Panc1 (cell line): ENCODE measurements at regions not wholly inside any gene's neighbourhood (a gene's known extent, or its start where the extent isn't known, plus 50 kb on each side); places are given as distances from the start of the nearest gene placed in this dataset.

Source experiments
- ATAC-seq: fragments of 200-7000 bp; cut with Tn5 transposase; 2 replicates; pipeline ENCODE4 v1.9.1; 2020; ENCODE audit warnings: mild to moderate bottlenecking, moderate library complexity
- BruUV-seq: library from RNA; stranded (reverse); fragments of 400-500 nt; replicated peaks from 2 replicates; lab custom pipeline; 2021; lab: Mats Ljungman, UMichigan
- CTCF ChIA-PET: fragments of 300-600 bp; sonication (Branson Sonifier 250); formaldehyde crosslinking; loops from one replicate; lab custom pipeline; 2022; ENCODE audit warnings: antibody characterized with exemption; lab: Charles Lee
- POLR2A ChIA-PET: fragments of 300-600 bp; sonication (Branson Sonifier 250); formaldehyde crosslinking; loops from one replicate; lab custom pipeline; 2022; ENCODE audit warnings: antibody characterized with exemption; lab: Charles Lee
- DNase-seq: peaks from one replicate; pipeline ENCODE4 v3.0.0-alpha.2; 2010; ENCODE audit warnings: low read depth, low spot score
- H3K27ac ChIP-seq: 2 replicates; pipeline ENCODE4 v1.5.1; 2011; ENCODE audit warnings: mild to moderate bottlenecking, low read length, inconsistent platforms
- H3K27me3 ChIP-seq: fragments of 200-500 bp; sonication (Bioruptor generic); 2 replicates; pipeline ENCODE4 v1.6.0; 2014; ENCODE audit warnings: low read length, inconsistent platforms; ENCODE audit not compliant: control insufficient read depth, insufficient read depth
- H3K36me3 ChIP-seq: fragments of 200-500 bp; sonication (Bioruptor generic); 2 replicates; pipeline ENCODE4 v1.5.1; 2014; ENCODE audit warnings: inconsistent platforms, mild to moderate bottlenecking, low read length, moderate library complexity; ENCODE audit not compliant: control insufficient read depth, insufficient read depth
- H3K4me1 ChIP-seq: 2 replicates; pipeline ENCODE4 v1.5.1; 2011; ENCODE audit warnings: inconsistent platforms, mild to moderate bottlenecking, low read length, moderate library complexity; ENCODE audit not compliant: control insufficient read depth, insufficient read depth
- H3K4me3 ChIP-seq, 2 experiments: 2 replicates each; pipeline ENCODE4 v1.5.1; 2011 to 2012; ENCODE audit warnings: low read depth in 2 of 2, low read length in 2 of 2, mild to moderate bottlenecking in 2 of 2, inconsistent platforms in 1 of 2, moderate library complexity in 1 of 2
- H3K9me3 ChIP-seq: fragments of 200-500 bp; sonication (Bioruptor generic); 2 replicates; pipeline ENCODE4 v1.5.1; 2014; ENCODE audit warnings: low read depth, mild to moderate bottlenecking, inconsistent platforms, low read length, moderate library complexity; ENCODE audit not compliant: control insufficient read depth, insufficient read depth
- CTCF ChIP-seq: fragments of 450-650 bp; IDR thresholded peaks from 2 replicates; pipeline ENCODE4 v1.5.1; 2017; ENCODE audit warnings: mild to moderate bottlenecking
- POLR2AphosphoS5 ChIP-seq: IDR thresholded peaks from 2 replicates; pipeline ENCODE4 v1.6.1; 2012; ENCODE audit warnings: mild to moderate bottlenecking, low read depth, low read length, moderate library complexity
- REST ChIP-seq, 2 experiments: IDR thresholded peaks; 2 replicates each; pipeline ENCODE4 v1.6.1; 2011 to 2012; ENCODE audit warnings: low read depth in 2 of 2, control low read depth in 1 of 2, low read length in 1 of 2, mild to moderate bottlenecking in 1 of 2, moderate library complexity in 1 of 2; ENCODE audit not compliant: insufficient read depth in 1 of 2
- SIN3A ChIP-seq: IDR thresholded peaks from 2 replicates; pipeline ENCODE4 v1.6.1; 2012; ENCODE audit warnings: low read depth, mild to moderate bottlenecking, low read length, moderate library complexity, borderline replicate concordance; ENCODE audit not compliant: insufficient read depth
- TCF7L2 ChIP-seq: IDR thresholded peaks from 2 replicates; pipeline ENCODE4 v1.6.1; 2011; ENCODE audit warnings: mild to moderate bottlenecking, low read depth, low read length, inconsistent platforms
- in situ Hi-C: cut with HindIII; loops from 2 replicates; pipeline ENCODE4 v1.10.0; 2016; ENCODE audit warnings: low sequenced_read_pairs, low pct_unique_long_range_greater_than_20kb
- intact Hi-C: fragments of 100-400 bp; cut with micrococcal nuclease; formaldehyde crosslinking; loops from one replicate; pipeline ENCODE4 v1.10.0; 2022; ENCODE audit not compliant: unreplicated experiment

DNA sequence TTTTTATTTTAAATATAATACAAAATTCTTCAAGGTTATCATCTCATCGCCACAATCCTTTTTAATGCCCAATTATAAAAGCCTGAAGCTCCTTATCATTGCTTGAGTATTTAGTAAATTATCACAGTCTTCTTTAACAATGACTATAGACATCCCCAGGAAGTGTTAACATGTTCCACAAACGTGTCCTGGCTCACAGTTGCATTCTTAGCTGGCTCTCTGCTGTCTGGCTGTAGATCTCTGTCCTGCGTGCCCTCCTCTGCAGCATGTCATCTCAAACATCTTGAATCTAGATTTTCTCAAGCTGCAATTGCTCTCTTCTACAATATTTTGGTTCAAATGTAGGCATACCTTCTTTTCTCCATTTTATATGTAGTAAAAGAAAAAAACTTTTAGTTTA is 885.2 kb downstream of the EPHA7 start:
- ChIA-PET POLR2A (no interaction called here), CTCF (no interaction called here)
- no peak overlapping the region for H3K27ac ChIP-seq
- DNase-seq (no peak), ATAC-seq (no peak)
- no peak overlapping the region for H3K4me3 ChIP-seq
- no peaks in the 10 kb centered on the region for H3K9me3 ChIP-seq
- intact Hi-C loops: no loop called here
- H3K4me1 ChIP-seq: no peaks in the 10 kb centered on the region
- in situ Hi-C loops: no loop called here
- H3K27me3 ChIP-seq: no peaks in the 10 kb centered on the region
- TF ChIP-seq REST (IDR thresholded peaks at IDR 0.05; ENCODE audit: insufficient read depth in 1 of 2, low read depth in 2 of 2, low read length in 1 of 2) (no peak), CTCF (no peak), POLR2AphosphoS5 (no peak), SIN3A (no peak), TCF7L2 (no peak)
- BruUV-seq: no TSS peak
- H3K36me3 ChIP-seq: no peaks in the 10 kb centered on the region

DNA sequence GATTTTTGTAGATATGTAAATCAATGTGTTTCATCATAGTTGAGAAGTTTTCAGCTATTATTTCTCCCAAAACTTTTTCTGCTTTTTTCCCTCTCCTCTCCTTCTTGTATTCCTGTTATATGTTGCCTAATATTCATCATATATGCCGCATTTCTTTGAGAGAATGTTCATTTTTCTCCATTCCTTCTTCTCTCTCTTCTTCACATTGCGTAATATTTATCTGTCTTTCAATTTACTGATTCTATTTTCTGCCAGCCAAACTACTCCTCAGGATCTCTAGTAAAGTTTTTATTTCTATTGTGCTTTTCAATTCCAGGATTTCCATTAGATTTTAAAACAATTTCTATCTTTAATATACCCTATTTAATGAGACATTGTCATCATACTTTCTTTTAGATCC is 896.8 kb downstream of the EPHA7 start:
- Histone ChIP-seq H3K4me3 (no peak overlapping the region), H3K4me1 (no peaks in the 10 kb centered on the region), H3K9me3 (0 out of 2 replicates have a peak, but pooled peaks cover 4% of the 10 kb centered on the region), H3K27me3 (no peaks in the 10 kb centered on the region), H3K27ac (no peak overlapping the region), H3K36me3 (no peaks in the 10 kb centered on the region; the same call in 1 of the 2 replicates)
- POLR2A ChIA-PET: no interaction called here
- in situ Hi-C loops: no loop called here
- CTCF ChIA-PET: no interaction called here
- DNase-seq: no peak
- intact Hi-C loops: no loop called here
- no peak for ATAC-seq
- BruUV-seq: no TSS peak
- TF ChIP-seq POLR2AphosphoS5 (no peak), SIN3A (no peak), TCF7L2 (no peak), REST (IDR thresholded peaks at IDR 0.05; ENCODE audit: insufficient read depth in 1 of 2, low read depth in 2 of 2, low read length in 1 of 2) (no peak), CTCF (no peak)
